Adrenal gland (tissue), 9 donors: ENCODE measurements at regions not wholly inside any gene's neighbourhood (a gene's known extent, or its start where the extent isn't known, plus 50 kb on each side); places are given as distances from the start of the nearest gene placed in this dataset.
"Not testable (repeated sequence)": the region's sequence is repeated elsewhere in the genome, so short reads cannot be mapped to it uniquely, and the experiment has no call there.

ENCODE experiments used
- DNase-seq, 7 donors: peaks; one replicate each; pipeline ENCODE4 v3.0.0-alpha.2; 2019 to 2020
- H3K27ac ChIP-seq, 5 donors: fragments of 200-600 bp; sonication (generic) in 4 of 5; 1 replicate in 3 of 5; 2 replicates in 2 of 5; pipeline versions ENCODE4 v1.5.1 to v1.8.0; 2016 to 2020; ENCODE audit warnings: mild to moderate bottlenecking in 1 of 5
- H3K27me3 ChIP-seq: fragments of 200-600 bp; 2 replicates; pipeline ENCODE4 v1.8.0; 2021
- H3K36me3 ChIP-seq, 2 donors: fragments of 200-600 bp; replicated peaks in 1 of 2; 1 replicate in 1 of 2; 2 replicates in 1 of 2; pipeline versions ENCODE4 v1.5.1 to v1.8.0; 2018 to 2022
- H3K4me1 ChIP-seq, 2 donors: fragments of 200-600 bp; replicated peaks in 1 of 2; 1 replicate in 1 of 2; 2 replicates in 1 of 2; pipeline versions ENCODE4 v1.5.1 to v1.8.0; 2018 to 2021
- H3K4me3 ChIP-seq, 4 donors: fragments of 200-600 bp; sonication (generic) in 3 of 4; one replicate each; pipeline ENCODE4 v1.5.1; 2016 to 2018
- H3K9me3 ChIP-seq, 3 donors: fragments of 200-600 bp; sonication (generic) in 1 of 3; replicated peaks in 1 of 3; 1 replicate in 2 of 3; 2 replicates in 1 of 3; pipeline versions ENCODE4 v1.5.1 to v1.8.0; 2016 to 2021
- CTCF ChIP-seq, 6 experiments: fragments of 450-650 bp in 4 of 6; fragments of 200-600 bp in 2 of 6; sonication (generic) in 1 of 6; IDR thresholded peaks; 1 replicate in 5 of 6; 2 replicates in 1 of 6; pipeline versions ENCODE4 v1.5.1 to v1.8.0; 2016 to 2021; ENCODE audit warnings: antibody characterized with exemption in 6 of 6, mild to moderate bottlenecking in 2 of 6, moderate library complexity in 1 of 6
- POLR2A ChIP-seq, 2 donors: fragments of 450-650 bp; IDR thresholded peaks; one replicate each; pipeline ENCODE4 v1.6.1; 2017; ENCODE audit warnings: antibody characterized with exemption in 2 of 2, mild to moderate bottlenecking in 2 of 2, moderate library complexity in 1 of 2
- WGBS, 4 donors: extraction: QIAGEN DNeasy Blood & Tissue Kit in 2 of 4; methylation state at CpG; one replicate each; pipeline versions ENCODE4 v1.1.5 to v1.1.7; 2013 to 2017; 5-methylcytosine and 5-hydroxymethylcytosine counted together
- intact Hi-C, 2 donors: fragments of 100-400 bp; cut with DNase I; formaldehyde crosslinking; loops; one replicate each; pipeline versions ENCODE4 v1.14.1 to v1.15.0; 2022 to 2023
- donor health status: healthy with polysubstance abuse.
- donor health status: Bipolar disorder and iron deficiency.
- donor health status: DM: yes; HTN: yes; CAD: no.
- donor health status: DM: no; HTN: no; CAD: no.
- donor health status: DM: no; HTN: no; CAD: no.

- TF ChIP-seq POLR2A (IDR thresholded peaks at IDR 0.05): no peak
- intact Hi-C loops: no loop called here
- Histone ChIP-seq H3K4me1 (peaks cover 0 to 3% of the 10 kb centered on the region in 2 donors), H3K36me3 (no peaks in the 10 kb centered on the region), H3K9me3 (no peaks in the 10 kb centered on the region), H3K27me3 (no peaks in the 10 kb centered on the region), H3K4me3 (no peak overlapping the region), H3K27ac (no peak overlapping the region)
- DNase-seq: no peak
- WGBS, 4 donors: 69 to 85% (median 79%) methylated on average over 2 of the region's 2 CpGs
These were observed 226.0 kb upstream of the SERP2 start for GRCh38 chr13:44147648-44148047.

- 83 to 89% (median 84%) methylated on average over 5 of the region's 5 CpGs for WGBS, 4 donors
These were observed 225.3 kb upstream of the SERP2 start for GRCh38 chr13:44148159-44148914.

GRCh38 chr13:44149231-44149630 is 224.4 kb upstream of the SERP2 start:
- H3K27ac ChIP-seq, H3K4me3 ChIP-seq, intact Hi-C loops, H3K9me3 ChIP-seq, H3K27me3 ChIP-seq, H3K4me1 ChIP-seq, H3K36me3 ChIP-seq, DNase-seq: not testable (repeated sequence)
- 82 to 90% (median 90%) methylated on average over 3 of the region's 3 CpGs for WGBS, 4 donors

More at GRCh38 chr13:44148159-44148914, 225.3 kb upstream of the SERP2 start:
- Histone ChIP-seq H3K4me3 (no peak overlapping the region), H3K9me3 (no peaks in the 10 kb centered on the region), H3K27ac (no peak overlapping the region), H3K27me3 (no peaks in the 10 kb centered on the region), H3K36me3 (no peaks in the 10 kb centered on the region), H3K4me1 (no peaks in the 10 kb centered on the region)
- no peak for TF ChIP-seq CTCF (IDR thresholded peaks at IDR 0.05)
- no peak for TF ChIP-seq POLR2A (IDR thresholded peaks at IDR 0.05)
- DNase-seq: no peak
- intact Hi-C loops: no loop called here

- 94 to 98% (median 96%) methylated on average over 4 of the region's 4 CpGs for WGBS, 4 donors
- H3K36me3 ChIP-seq: no peaks in the 10 kb centered on the region
- no peaks in the 10 kb centered on the region for H3K9me3 ChIP-seq
- no peak overlapping the region for H3K4me3 ChIP-seq
- TF ChIP-seq POLR2A (IDR thresholded peaks at IDR 0.05): no peak
- no peak for TF ChIP-seq CTCF (IDR thresholded peaks at IDR 0.05)
- H3K4me1 ChIP-seq: no peaks in the 10 kb centered on the region
- no peaks in the 10 kb centered on the region for H3K27me3 ChIP-seq
- H3K27ac ChIP-seq: no peak overlapping the region
- intact Hi-C loops: no loop called here
- DNase-seq: no peak
These were observed 223.8 kb upstream of the SERP2 start for GRCh38 chr13:44149821-44150220.

GRCh38 chr13:44151474-44151873 is 222.2 kb upstream of the SERP2 start:
- intact Hi-C loops: no loop called here
- H3K36me3 ChIP-seq: no peaks in the 10 kb centered on the region
- no peaks in the 10 kb centered on the region for H3K27me3 ChIP-seq
- H3K27ac ChIP-seq: no peak overlapping the region
- no peaks in the 10 kb centered on the region for H3K9me3 ChIP-seq
- H3K4me1 ChIP-seq: no peaks in the 10 kb centered on the region
- WGBS, 4 donors: 87 to 96% (median 94%) methylated on average over 2 of the region's 2 CpGs
- TF ChIP-seq POLR2A (IDR thresholded peaks at IDR 0.05): no peak
- no peak for TF ChIP-seq CTCF (IDR thresholded peaks at IDR 0.05)
- no peak for DNase-seq
- H3K4me3 ChIP-seq: no peak overlapping the region
